HG02610 (cell line): ENCODE measurements at regions not wholly inside any gene's neighbourhood (a gene's known extent, or its start where the extent isn't known, plus 50 kb on each side); places are given as distances from the start of the nearest gene placed in this dataset.
"Not testable (repeated sequence)": the region's sequence is repeated elsewhere in the genome, so short reads cannot be mapped to it uniquely, and the experiment has no call there.

Experiments
- ATAC-seq: cut with Tn5 transposase; IDR thresholded peaks from one replicate; pipeline ENCODE4 v1.9.1; 2021; ENCODE audit warnings: mild to moderate bottlenecking, moderate library complexity; ENCODE audit not compliant: unreplicated experiment

DNA sequence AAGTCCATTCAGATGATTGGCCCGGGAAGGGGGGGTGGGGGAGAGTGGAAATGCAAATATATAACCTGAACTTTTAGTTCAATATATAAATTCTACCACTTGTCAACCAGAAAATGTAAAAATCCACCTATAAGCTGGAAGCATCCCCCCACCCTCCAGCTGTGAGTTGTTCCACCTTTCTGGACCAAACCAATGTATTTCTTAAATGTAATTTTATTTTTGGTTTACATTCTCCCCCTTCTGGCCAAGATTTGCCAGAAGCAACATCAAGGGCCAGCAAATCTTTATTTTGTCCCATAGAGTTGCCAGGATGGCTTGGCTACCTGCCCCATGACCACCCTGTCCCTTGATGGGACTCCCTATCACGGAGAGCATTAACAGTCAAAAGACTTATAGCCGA, 545.7 kb downstream of the TBL1XR1 start:
- no peak for ATAC-seq

DNA sequence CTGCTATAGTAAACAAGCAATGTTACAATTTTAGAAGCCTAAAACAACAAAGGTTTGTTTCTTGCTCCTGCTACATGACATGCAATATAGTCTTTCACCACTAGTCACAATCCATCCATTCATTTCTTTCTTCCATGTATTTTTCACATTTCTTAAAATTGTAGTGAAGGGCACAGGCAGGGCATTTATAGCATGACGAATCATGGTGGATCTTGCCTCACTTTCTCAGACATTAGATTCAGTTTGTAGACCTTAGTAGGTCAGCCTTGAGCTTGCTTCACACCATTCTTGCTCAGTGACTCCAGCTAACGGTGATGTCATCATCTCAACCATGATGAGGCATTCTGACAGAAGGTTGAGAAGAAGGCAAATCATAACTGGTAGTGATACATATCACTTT, 546.8 kb downstream of the TBL1XR1 start:
- ATAC-seq: no peak

- ATAC-seq: no peak
Measured at GRCh38 chr3:176647987-176648386, 549.3 kb downstream of the TBL1XR1 start.

DNA sequence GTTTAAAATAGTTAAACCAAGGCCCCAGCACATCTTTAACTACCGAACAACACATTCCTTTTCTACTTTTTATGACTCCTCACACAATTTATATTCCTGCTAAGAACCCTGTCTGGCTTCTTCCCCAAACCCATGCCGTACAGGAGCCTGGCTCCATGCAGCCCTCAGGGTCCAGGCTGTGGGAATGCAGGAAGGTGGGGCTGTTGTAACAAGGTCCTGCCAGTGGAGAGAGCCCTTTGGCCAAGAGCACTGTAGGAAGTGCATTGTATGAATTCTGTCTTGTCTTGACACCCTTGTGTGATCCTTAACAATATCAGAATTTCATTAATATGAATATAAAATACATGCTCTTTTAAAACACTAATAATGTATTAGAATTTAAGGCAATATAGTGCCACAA, 563.8 kb downstream of the TBL1XR1 start:
- no peak for ATAC-seq

DNA sequence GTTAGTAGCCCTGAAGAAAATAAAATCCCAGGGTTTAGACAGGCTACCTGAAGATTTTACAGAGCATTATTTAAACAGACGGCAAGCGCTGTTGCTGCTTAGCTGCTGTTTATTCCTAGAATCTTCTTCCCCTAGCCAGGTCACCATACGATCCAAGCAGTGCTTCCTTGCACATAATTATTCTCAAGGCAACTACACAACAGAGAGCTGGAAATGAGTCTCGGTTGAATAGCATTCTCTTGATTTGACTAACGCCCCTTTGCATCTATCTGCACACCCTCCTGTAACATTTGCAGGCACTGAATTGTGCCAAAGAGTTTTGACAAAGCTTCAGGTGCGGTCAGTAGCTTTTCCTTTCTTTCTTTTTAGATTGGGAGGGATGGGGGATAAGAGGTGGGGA, 564.4 kb downstream of the TBL1XR1 start:
- ATAC-seq: no peak

GRCh38 chr3:176631165-176631564, 566.1 kb downstream of the TBL1XR1 start:
- ATAC-seq: no peak

DNA sequence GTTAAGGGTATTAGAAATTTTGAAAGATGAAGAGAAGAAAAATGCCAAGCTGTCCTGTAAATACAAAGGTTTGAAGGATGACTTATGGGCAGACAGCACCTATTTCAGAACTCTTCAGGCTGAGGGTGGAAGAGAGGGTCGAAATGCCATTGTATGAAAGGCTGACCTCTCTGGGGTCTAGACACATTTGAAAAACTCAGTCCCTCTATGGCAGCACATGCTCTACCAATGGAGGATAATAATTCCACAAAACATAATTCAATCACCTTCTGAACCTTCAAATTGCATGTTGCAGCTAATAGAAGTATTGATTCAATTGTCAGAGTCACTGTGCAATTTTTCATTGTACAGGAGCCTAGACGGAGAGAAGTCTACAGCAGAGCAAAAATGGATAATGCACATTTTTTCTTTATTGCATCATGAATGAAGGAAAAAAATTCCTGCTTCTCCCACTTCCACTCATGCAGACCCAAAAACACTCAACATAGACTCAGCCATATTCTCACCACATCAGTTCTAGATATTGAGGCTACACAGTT, 569.1 kb downstream of the TBL1XR1 start:
- no peak for ATAC-seq

DNA sequence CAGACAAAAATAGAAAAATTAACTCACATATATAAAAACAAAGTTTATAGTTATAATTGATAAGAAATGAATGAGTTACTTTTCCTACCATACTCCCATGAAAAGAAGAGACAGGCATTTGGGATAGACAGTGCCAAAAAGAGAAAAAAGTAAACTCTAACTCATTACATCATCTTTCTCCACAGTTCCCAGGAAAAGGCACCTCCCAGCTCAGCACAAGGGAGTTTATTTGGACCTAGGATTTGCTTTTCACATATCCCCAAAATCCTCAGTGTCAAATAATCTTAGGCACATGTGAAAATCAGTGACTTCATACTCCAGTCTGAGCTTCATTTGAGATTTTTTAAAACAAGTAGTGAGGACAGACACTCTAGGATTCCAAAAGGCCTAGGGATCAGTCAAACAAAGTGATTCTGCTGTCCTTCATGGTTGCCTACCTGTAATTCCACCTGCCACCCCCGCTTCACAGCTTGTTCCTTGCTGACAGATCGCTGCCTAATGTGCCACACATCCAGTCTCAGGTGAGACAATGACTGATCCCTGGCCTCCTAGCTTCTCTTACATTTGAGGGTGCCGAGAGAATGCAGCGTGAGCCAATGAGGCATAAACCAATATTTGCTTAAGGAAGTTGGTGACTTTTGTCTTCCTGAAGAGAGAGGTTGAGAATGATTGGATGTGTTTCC, 573.7 kb downstream of the TBL1XR1 start:
- no peak for ATAC-seq

DNA sequence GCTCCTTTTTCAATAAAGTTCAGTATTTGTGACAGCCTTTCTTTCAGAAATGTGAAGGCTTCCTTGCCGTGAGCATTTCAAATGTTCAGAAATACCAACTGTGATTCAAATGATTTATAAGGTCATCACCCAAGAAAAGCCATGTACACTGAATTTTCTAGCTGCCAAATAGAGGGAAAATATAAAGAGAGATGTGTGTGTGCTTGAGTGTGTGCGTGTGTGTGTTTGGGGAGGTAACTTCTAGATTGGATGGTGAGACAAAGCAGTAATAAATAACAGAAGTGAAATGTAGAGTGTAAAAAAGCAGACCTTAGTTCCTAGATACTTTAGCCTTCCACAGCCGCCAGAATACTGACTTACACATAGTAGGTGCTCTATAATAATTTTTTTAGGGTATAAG, 577.4 kb downstream of the TBL1XR1 start:
- no peak for ATAC-seq

- no peak for ATAC-seq
Measured at GRCh38 chr3:176615826-176616225, 581.5 kb downstream of the TBL1XR1 start.

DNA sequence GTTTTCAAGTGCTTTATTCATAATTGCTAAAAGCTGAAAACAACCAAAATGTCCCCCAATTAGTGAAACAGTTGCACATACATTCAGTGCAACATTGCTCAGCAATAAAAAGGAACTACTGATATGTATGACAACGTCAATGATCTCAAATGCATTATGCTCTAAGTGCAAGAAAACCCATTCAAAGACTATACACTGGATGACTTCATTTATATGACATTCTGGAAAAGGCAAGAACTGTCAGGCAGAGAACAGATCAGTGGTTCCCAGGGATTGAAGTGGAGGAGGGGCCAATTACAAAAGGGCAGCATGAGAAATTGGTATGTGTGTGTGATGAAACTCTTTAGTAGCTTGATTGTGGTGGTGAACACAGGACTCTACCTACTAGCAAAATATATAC, 585.6 kb downstream of the TBL1XR1 start:
- ATAC-seq: no peak

GRCh38 chr3:176609361-176609760, 587.9 kb downstream of the TBL1XR1 start:
- no peak for ATAC-seq

GRCh38 chr3:176605553-176605952, 591.7 kb downstream of the TBL1XR1 start:
- not testable (repeated sequence) for ATAC-seq

DNA sequence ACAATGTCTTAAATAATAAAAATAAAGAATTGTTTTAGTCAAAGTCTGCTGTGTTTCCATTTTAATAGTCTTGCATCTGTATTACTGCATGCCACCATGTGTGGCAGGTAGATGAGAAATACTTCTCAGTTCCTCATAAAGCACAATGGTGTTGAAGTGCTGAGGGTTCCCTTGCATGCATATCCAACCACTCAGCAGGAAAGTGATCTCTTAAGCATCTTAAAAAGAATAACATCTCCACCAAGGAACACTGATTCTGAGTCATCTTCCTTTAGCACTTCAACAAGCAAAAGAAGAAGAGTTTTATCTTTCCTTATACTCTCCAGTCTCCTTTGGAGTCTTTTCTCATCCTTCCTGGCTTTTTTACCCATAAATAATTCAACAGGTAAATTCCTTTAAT, 602.0 kb downstream of the TBL1XR1 start:
- ATAC-seq: no peak

DNA sequence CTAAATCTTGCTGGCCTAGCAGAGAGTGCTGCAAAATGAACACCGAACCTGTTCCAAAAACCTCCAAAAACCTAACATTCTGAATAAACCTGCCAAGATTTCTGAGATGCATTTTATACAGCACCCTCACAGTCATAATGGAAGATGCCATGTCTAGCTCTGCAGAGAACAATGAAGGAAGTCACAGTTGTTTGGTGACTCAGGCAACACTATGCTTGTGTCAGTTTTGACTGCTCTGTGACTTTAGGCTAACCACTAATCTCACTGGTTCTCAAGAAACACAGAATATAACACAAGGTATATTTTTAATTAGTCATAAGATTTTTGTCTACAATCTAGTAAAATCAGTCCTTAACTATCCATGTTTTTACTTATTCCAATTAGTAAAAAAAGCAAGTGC, 606.6 kb downstream of the TBL1XR1 start:
- ATAC-seq: no peak

DNA sequence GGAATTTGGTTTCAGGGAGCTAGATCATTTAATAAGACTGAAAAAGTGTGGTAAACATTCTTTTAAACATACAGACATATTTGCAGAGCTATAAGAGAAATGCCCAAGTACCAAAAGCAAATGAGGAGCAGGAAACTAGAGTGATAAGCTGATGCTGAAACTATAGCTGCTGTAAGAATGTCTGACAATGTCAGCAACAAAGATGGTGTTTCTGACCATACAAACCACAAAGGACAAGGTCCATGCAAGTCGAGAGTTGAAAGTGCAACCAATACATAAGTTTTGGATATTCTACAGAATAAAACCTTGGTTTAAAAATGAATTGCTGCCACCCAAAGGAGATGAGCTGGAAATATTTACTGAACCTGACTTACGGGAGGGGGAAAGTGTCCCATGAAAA, 610.2 kb downstream of the TBL1XR1 start:
- ATAC-seq: no peak

- no peak for ATAC-seq
Measured at GRCh38 chr3:176584413-176585176, 612.7 kb downstream of the TBL1XR1 start.

DNA sequence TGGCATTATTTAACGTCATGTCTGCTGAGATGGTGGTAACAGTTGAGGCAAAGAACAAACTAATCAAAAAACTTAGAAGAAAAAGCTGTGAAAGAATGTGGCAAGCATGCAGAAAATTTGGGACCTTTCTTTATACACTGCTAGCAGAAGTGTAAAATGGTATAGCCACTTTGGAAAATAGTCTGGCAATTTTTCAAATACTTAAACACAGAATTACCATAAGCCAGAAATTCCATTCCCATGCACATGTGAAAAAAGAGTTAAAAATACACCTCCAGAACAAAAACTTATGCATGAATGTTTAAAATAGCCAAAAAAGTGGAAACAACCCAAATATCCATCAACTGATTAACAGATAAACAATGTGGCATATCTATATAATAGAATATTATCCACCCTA, 613.3 kb downstream of the TBL1XR1 start:
- ATAC-seq: no peak

DNA sequence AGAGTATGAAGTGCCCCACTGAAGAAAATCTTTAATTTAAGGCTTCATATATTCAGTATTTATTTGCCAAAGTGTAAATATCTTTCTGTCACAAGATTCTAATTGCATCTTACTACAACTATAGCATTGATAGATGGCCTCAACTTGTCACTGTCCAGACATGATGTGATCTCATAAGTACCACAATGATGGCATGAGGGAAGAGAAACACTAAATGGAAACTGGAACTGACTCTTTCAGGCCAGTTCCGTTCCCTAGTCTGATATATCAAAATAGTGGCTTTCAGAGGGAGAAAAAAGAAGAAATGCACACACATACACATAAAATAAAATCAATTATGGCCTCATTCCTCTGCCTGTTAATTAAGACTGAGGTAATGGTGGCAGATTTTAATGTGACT, 615.7 kb downstream of the TBL1XR1 start:
- no peak for ATAC-seq

DNA sequence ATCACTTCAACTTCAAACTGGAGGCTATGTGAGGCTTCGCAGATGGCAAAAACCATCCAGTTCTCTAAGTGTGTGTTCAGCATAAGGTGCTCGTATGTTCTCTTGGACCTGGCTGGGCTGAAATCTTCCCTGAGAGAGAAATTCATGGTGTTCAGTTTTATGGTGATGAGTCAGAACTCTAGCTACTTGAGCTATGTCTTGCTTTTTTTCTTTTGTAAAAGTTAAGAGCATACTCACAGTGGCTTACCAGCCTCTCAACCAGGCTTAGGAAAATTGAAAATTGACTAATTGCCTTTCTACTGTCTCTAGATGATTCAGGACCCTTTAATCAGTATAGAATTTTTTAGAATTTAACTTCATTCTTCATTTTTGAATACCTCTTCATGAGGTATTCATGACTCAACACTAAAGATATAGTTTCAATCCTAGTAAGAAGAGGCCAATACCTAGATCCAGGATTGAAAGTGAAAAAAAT, 617.5 kb downstream of the TBL1XR1 start:
- ATAC-seq: peak; percentile 62

- no peak for ATAC-seq
Measured at GRCh38 chr3:176578316-176578715, 619.0 kb downstream of the TBL1XR1 start.

- ATAC-seq: no peak
Measured at GRCh38 chr3:176577447-176577846, 619.8 kb downstream of the TBL1XR1 start.
